A549 (cell line): ENCODE measurements at regions not wholly inside any gene's neighbourhood (a gene's known extent, or its start where the extent isn't known, plus 50 kb on each side); places are given as distances from the start of the nearest gene placed in this dataset.
A peak's percentile ranks its signal among the peaks of the same experiment; 100 is the strongest.

ENCODE experiments used
- ATAC-seq, 2 experiments: fragments of 200-7000 bp in 1 of 2; fragments of >200 bp in 1 of 2; cut with Nextera tagmentation in 1 of 2; cut with Tn5 transposase in 1 of 2; 3 replicates each; pipeline versions ENCODE4 v1.8.0 to v1.9.1; 2018 to 2020; ENCODE audit warnings: mild to moderate bottlenecking in 1 of 2, moderate library complexity in 1 of 2
- CTCF ChIA-PET: fragments of 300-600 bp; sonication (Branson Sonifier 250); formaldehyde crosslinking; extraction: SDS; loops from one replicate; lab custom pipeline; 2021; ENCODE audit warnings: antibody characterized with exemption, inconsistent platforms; lab: Yijun Ruan, JAX
- POLR2A ChIA-PET: fragments of 350-600 bp; formaldehyde crosslinking; extraction: SDS; loops from one replicate; lab custom pipeline; 2021; ENCODE audit warnings: antibody characterized with exemption, inconsistent platforms; lab: Yijun Ruan, JAX
- DNase-seq, 2 experiments: peaks; one replicate each; pipeline versions ENCODE4 v3.0.0 to v3.0.0-alpha.2; 2011 to 2016; ENCODE audit warnings: low read depth in 1 of 2, low spot score in 1 of 2
- FAIRE-seq: peaks from 2 replicates; lab custom pipeline; 2011; peaks lifted over from hg19 to GRCh38; lab: Jason Lieb, UNC
- H3K27ac ChIP-seq, 2 experiments: fragments of >200 bp; sonication (Bioruptor Twin); formaldehyde crosslinking; 3 replicates each; pipeline ENCODE4 v1.5.1; 2016 to 2017
- H3K4me1 ChIP-seq: fragments of >200 bp; sonication (Bioruptor Twin); formaldehyde crosslinking; 3 replicates; pipeline ENCODE4 v1.6.1; 2016
- H3K4me2 ChIP-seq: fragments of >200 bp; sonication (Bioruptor Twin); formaldehyde crosslinking; 3 replicates; pipeline ENCODE4 v1.6.1; 2016
- H3K4me3 ChIP-seq: fragments of >200 bp; sonication (Bioruptor Twin); formaldehyde crosslinking; 3 replicates; pipeline ENCODE4 v1.5.1; 2016
- H3K9me3 ChIP-seq: fragments of >200 bp; sonication (Bioruptor Twin); formaldehyde crosslinking; 3 replicates; pipeline ENCODE4 v1.6.1; 2016
- BHLHE40 ChIP-seq: IDR thresholded peaks from 2 replicates; pipeline ENCODE4 v1.6.1; 2012; ENCODE audit warnings: low read depth, low read length, inconsistent platforms
- CBX2 ChIP-seq: fragments of 200-600 bp; sonication (generic); IDR thresholded peaks from 2 replicates; pipeline ENCODE4 v1.6.1; 2016; ENCODE audit warnings: low read depth, mild to moderate bottlenecking, borderline replicate concordance
- CBX8 ChIP-seq: fragments of 200-600 bp; sonication (generic); IDR thresholded peaks from 2 replicates; pipeline ENCODE4 v1.6.1; 2016
- CEBPB ChIP-seq, 2 experiments: fragments of >200 bp in 1 of 2; sonication (Bioruptor Twin) in 1 of 2; formaldehyde crosslinking in 1 of 2; IDR thresholded peaks; 2 replicates each; pipeline ENCODE4 v1.6.1; 2012 to 2016
- CHD2 ChIP-seq: fragments of 150-350 bp; IDR thresholded peaks from 2 replicates; pipeline ENCODE4 v1.6.1; 2014; ENCODE audit warnings: low read length; ENCODE audit not compliant: partially characterized antibody
- CHD4 ChIP-seq: fragments of 200-600 bp; sonication (generic); IDR thresholded peaks from 2 replicates; pipeline ENCODE4 v1.6.1; 2016; ENCODE audit warnings: antibody characterized with exemption, mild to moderate bottlenecking, borderline replicate concordance
- GATA3 ChIP-seq: IDR thresholded peaks from 2 replicates; pipeline ENCODE4 v1.6.1; 2012; ENCODE audit warnings: borderline replicate concordance
- HOXA7 ChIP-seq: fragments of 250-450 bp; sonication (Bioruptor Pico); IDR thresholded peaks from 2 replicates; pipeline ENCODE4 v1.5.0; 2020; ENCODE audit warnings: mild to moderate bottlenecking, moderate library complexity
- HOXB13 ChIP-seq: fragments of 250-450 bp; sonication (Bioruptor Pico); IDR thresholded peaks from 2 replicates; pipeline ENCODE4 v1.5.0; 2020; ENCODE audit warnings: low read depth, mild to moderate bottlenecking, moderate library complexity
- JUN ChIP-seq, 2 experiments: fragments of >200 bp; sonication (Bioruptor Twin); formaldehyde crosslinking; IDR thresholded peaks; 2 replicates in 1 of 2; 3 replicates in 1 of 2; pipeline ENCODE4 v1.6.1; 2016 to 2017
- KDM1A ChIP-seq: fragments of 200-600 bp; sonication (generic); IDR thresholded peaks from 2 replicates; pipeline ENCODE4 v1.6.1; 2016; ENCODE audit warnings: low read depth, mild to moderate bottlenecking
- MAFK ChIP-seq: fragments of 450-650 bp; IDR thresholded peaks from 2 replicates; pipeline ENCODE4 v1.6.1; 2014; ENCODE audit not compliant: partially characterized antibody
- MYC ChIP-seq: IDR thresholded peaks from 2 replicates; pipeline ENCODE4 v1.6.1; 2012; ENCODE audit warnings: mild to moderate bottlenecking, inconsistent platforms, low read length, improper control_type of control experiment, borderline replicate concordance
- NFE2L2 ChIP-seq: fragments of 150-350 bp; conservative IDR thresholded peaks from 2 replicates; pipeline ENCODE4 v1.6.1; 2014; ENCODE audit warnings: low read length
- NPAS2 ChIP-seq: fragments of 250-450 bp; sonication (Bioruptor Pico); IDR thresholded peaks from 2 replicates; pipeline ENCODE4 v1.8.0; 2022; ENCODE audit warnings: mild to moderate bottlenecking, moderate library complexity, borderline replicate concordance
- NR3C1 ChIP-seq: fragments of >200 bp; sonication (Bioruptor Twin); formaldehyde crosslinking; IDR thresholded peaks from 3 replicates; pipeline ENCODE4 v1.6.1; 2017
- POLR2A ChIP-seq: IDR thresholded peaks from 2 replicates; pipeline ENCODE4 v1.6.1; 2012; ENCODE audit warnings: mild to moderate bottlenecking, low read length
- POLR2AphosphoS2 ChIP-seq: conservative IDR thresholded peaks from 2 replicates; pipeline ENCODE4 v1.6.1; 2012; ENCODE audit warnings: low read length, improper control_type of control experiment, inconsistent platforms
- SMC3 ChIP-seq: fragments of >200 bp; sonication (Bioruptor Twin); formaldehyde crosslinking; IDR thresholded peaks from 3 replicates; pipeline ENCODE4 v1.6.1; 2018; ENCODE audit warnings: inconsistent platforms
- ZSCAN20 ChIP-seq: fragments of 250-450 bp; sonication (Bioruptor Pico); IDR thresholded peaks from 2 replicates; pipeline ENCODE4 v1.8.0; 2022; ENCODE audit warnings: mild to moderate bottlenecking, moderate library complexity
- WGBS: methylation state at CpG from one replicate; pipeline ENCODE4 v1.1.6; 2017; ENCODE audit errors: missing lambda C conversion rate; 5-methylcytosine and 5-hydroxymethylcytosine counted together
- TF ChIP-seq, protein P1 (sequence below): IDR thresholded peaks from 2 replicates; pipeline ENCODE4 v1.6.1; 2012
- TF ChIP-seq, protein P2 (sequence below): fragments of 450-650 bp; IDR thresholded peaks from 2 replicates; pipeline ENCODE4 v1.6.1; 2014; ENCODE audit warnings: antibody characterized with exemption
- TF ChIP-seq, protein P3 (sequence below): IDR thresholded peaks from 2 replicates; pipeline ENCODE4 v1.6.1; 2012; ENCODE audit warnings: low read depth, borderline replicate concordance
- TF ChIP-seq, protein P4 (sequence below): fragments of 200-600 bp; sonication (generic); IDR thresholded peaks from 2 replicates; pipeline ENCODE4 v1.6.1; 2016; ENCODE audit warnings: antibody characterized with exemption, mild to moderate bottlenecking, moderate library complexity
- TF ChIP-seq, protein P5 (sequence below): fragments of >200 bp; sonication (Bioruptor Twin); formaldehyde crosslinking; IDR thresholded peaks from 2 replicates; pipeline ENCODE4 v1.6.1; 2016
- TF ChIP-seq, protein P6 (sequence below): fragments of >200 bp; sonication (Bioruptor Twin); formaldehyde crosslinking; IDR thresholded peaks from 3 replicates; pipeline ENCODE4 v1.5.1; 2016
- TF ChIP-seq, protein P7 (sequence below): fragments of 150-350 bp; IDR thresholded peaks from 2 replicates; pipeline ENCODE4 v1.6.1; 2014; ENCODE audit warnings: low read depth, mild to moderate bottlenecking, low read length

DNA sequence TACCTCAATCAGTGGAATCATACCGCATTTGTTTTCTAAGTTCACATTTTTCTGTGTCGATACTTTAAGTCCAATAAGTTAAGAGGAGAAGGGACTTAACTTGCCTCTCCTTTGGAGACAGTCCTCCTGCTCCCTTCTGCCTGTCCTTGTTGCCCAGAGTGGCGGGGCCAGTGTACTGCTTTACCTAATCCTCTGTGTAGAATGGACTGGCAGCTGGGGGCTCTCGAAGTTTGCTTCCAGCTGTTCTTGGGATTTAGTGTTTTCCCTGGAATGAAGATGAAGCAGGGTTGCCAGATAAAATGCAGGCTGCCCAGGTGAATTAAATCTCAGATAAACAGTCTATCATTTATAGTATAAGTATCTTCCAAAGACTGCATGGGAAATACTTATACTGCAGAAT is 287.6 kb upstream of the C2CD4B start:
- H3K4me3 ChIP-seq: no peak overlapping the region
- POLR2A ChIA-PET: no interaction called here
- CTCF ChIA-PET: interaction anchor here (1.3 kb wide), 1 partner anchor 32 kb away, joined by 3 read pairs; no protein-coding TSS in a partner anchor
- DNase-seq (no peak), FAIRE-seq (peak; percentile 7), ATAC-seq (no peak)
- TF ChIP-seq CHD4: no peak
- TF ChIP-seq JUN (IDR thresholded peaks at IDR 0.05): no peak
- no peak for TF ChIP-seq HOXA7
- no peak for TF ChIP-seq CEBPB (IDR thresholded peaks at IDR 0.05)
- TF ChIP-seq, protein P1, sequence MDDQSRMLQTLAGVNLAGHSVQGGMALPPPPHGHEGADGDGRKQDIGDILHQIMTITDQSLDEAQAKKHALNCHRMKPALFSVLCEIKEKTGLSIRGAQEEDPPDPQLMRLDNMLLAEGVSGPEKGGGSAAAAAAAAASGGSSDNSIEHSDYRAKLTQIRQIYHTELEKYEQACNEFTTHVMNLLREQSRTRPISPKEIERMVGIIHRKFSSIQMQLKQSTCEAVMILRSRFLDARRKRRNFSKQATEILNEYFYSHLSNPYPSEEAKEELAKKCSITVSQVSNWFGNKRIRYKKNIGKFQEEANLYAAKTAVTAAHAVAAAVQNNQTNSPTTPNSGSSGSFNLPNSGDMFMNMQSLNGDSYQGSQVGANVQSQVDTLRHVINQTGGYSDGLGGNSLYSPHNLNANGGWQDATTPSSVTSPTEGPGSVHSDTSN: no peak
- TF ChIP-seq CBX2: no peak
- no peak for TF ChIP-seq HOXB13 (CRISPR knock-in tag)
- TF ChIP-seq, protein P2, sequence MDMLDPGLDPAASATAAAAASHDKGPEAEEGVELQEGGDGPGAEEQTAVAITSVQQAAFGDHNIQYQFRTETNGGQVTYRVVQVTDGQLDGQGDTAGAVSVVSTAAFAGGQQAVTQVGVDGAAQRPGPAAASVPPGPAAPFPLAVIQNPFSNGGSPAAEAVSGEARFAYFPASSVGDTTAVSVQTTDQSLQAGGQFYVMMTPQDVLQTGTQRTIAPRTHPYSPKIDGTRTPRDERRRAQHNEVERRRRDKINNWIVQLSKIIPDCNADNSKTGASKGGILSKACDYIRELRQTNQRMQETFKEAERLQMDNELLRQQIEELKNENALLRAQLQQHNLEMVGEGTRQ: no peak
- no peak for TF ChIP-seq GATA3
- TF ChIP-seq, protein P3, sequence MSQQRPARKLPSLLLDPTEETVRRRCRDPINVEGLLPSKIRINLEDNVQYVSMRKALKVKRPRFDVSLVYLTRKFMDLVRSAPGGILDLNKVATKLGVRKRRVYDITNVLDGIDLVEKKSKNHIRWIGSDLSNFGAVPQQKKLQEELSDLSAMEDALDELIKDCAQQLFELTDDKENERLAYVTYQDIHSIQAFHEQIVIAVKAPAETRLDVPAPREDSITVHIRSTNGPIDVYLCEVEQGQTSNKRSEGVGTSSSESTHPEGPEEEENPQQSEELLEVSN: no peak
- no peak for TF ChIP-seq NPAS2
- TF ChIP-seq, protein P4, sequence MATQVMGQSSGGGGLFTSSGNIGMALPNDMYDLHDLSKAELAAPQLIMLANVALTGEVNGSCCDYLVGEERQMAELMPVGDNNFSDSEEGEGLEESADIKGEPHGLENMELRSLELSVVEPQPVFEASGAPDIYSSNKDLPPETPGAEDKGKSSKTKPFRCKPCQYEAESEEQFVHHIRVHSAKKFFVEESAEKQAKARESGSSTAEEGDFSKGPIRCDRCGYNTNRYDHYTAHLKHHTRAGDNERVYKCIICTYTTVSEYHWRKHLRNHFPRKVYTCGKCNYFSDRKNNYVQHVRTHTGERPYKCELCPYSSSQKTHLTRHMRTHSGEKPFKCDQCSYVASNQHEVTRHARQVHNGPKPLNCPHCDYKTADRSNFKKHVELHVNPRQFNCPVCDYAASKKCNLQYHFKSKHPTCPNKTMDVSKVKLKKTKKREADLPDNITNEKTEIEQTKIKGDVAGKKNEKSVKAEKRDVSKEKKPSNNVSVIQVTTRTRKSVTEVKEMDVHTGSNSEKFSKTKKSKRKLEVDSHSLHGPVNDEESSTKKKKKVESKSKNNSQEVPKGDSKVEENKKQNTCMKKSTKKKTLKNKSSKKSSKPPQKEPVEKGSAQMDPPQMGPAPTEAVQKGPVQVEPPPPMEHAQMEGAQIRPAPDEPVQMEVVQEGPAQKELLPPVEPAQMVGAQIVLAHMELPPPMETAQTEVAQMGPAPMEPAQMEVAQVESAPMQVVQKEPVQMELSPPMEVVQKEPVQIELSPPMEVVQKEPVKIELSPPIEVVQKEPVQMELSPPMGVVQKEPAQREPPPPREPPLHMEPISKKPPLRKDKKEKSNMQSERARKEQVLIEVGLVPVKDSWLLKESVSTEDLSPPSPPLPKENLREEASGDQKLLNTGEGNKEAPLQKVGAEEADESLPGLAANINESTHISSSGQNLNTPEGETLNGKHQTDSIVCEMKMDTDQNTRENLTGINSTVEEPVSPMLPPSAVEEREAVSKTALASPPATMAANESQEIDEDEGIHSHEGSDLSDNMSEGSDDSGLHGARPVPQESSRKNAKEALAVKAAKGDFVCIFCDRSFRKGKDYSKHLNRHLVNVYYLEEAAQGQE: no peak
- no peak for TF ChIP-seq MYC
- no peak for TF ChIP-seq KDM1A
- TF ChIP-seq, protein P5, sequence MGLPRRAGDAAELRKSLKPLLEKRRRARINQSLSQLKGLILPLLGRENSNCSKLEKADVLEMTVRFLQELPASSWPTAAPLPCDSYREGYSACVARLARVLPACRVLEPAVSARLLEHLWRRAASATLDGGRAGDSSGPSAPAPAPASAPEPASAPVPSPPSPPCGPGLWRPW: no peak
- TF ChIP-seq POLR2AphosphoS2: no peak
- no peak for TF ChIP-seq CBX8
- TF ChIP-seq MAFK: no peak
- WGBS: 78% methylated on average over 4 of the region's 4 CpGs
- H3K27ac ChIP-seq: no peak overlapping the region
- H3K9me3 ChIP-seq: no peaks in the 10 kb centered on the region
- no peaks in the 10 kb centered on the region for H3K4me1 ChIP-seq
- H3K4me2 ChIP-seq: no peak overlapping the region

DNA sequence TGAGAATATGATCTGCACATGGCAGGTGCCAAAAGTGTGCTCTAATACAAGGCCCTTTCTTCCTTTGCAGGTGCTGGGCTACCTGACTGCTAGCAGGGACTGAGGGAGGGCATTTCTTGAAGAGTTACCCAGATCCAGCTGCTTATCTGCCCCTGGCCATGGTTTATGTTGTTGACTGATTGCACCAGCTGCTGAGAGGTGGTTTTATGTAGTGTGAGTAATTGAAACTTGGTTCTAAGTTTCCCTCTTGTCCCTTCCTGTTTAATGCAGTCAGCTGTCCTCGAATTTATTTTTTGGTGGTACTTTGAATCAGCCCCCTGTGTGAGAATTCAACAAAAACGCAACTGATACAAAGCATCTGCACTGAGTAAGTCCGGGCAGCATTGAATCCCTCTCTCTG is 288.3 kb upstream of the C2CD4B start:
- 51% methylated on average over 3 of the region's 3 CpGs for WGBS
- Histone ChIP-seq H3K4me1 (no peaks in the 10 kb centered on the region), H3K4me3 (no peak overlapping the region), H3K9me3 (no peaks in the 10 kb centered on the region), H3K27ac (no peak overlapping the region), H3K4me2 (no peak overlapping the region)
- FAIRE-seq (peak; percentile 81), DNase-seq (no peak), ATAC-seq (no peak)
- ChIA-PET POLR2A (no interaction called here), CTCF (interaction anchor here (1.3 kb wide), 1 partner anchor 32 kb away, joined by 3 read pairs; no protein-coding TSS in a partner anchor)
- TF ChIP-seq POLR2A (no peak), NFE2L2 (no peak), CHD2 (no peak), CEBPB (IDR thresholded peaks at IDR 0.05) (no peak), SMC3 (no peak), MYC (no peak), NR3C1 (no peak), CBX8 (no peak), BHLHE40 (no peak), ZSCAN20 (CRISPR knock-in tag) (no peak)
- TF ChIP-seq, protein P6, sequence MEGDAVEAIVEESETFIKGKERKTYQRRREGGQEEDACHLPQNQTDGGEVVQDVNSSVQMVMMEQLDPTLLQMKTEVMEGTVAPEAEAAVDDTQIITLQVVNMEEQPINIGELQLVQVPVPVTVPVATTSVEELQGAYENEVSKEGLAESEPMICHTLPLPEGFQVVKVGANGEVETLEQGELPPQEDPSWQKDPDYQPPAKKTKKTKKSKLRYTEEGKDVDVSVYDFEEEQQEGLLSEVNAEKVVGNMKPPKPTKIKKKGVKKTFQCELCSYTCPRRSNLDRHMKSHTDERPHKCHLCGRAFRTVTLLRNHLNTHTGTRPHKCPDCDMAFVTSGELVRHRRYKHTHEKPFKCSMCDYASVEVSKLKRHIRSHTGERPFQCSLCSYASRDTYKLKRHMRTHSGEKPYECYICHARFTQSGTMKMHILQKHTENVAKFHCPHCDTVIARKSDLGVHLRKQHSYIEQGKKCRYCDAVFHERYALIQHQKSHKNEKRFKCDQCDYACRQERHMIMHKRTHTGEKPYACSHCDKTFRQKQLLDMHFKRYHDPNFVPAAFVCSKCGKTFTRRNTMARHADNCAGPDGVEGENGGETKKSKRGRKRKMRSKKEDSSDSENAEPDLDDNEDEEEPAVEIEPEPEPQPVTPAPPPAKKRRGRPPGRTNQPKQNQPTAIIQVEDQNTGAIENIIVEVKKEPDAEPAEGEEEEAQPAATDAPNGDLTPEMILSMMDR: no peak
- TF ChIP-seq, protein P7, sequence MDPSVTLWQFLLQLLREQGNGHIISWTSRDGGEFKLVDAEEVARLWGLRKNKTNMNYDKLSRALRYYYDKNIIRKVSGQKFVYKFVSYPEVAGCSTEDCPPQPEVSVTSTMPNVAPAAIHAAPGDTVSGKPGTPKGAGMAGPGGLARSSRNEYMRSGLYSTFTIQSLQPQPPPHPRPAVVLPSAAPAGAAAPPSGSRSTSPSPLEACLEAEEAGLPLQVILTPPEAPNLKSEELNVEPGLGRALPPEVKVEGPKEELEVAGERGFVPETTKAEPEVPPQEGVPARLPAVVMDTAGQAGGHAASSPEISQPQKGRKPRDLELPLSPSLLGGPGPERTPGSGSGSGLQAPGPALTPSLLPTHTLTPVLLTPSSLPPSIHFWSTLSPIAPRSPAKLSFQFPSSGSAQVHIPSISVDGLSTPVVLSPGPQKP: no peak
